ENCODE measurements at regions not wholly inside any gene's neighbourhood (a gene's known extent, or its start where the extent isn't known, plus 50 kb on each side); places are given as distances from the start of the nearest gene placed in this dataset.

DNA sequence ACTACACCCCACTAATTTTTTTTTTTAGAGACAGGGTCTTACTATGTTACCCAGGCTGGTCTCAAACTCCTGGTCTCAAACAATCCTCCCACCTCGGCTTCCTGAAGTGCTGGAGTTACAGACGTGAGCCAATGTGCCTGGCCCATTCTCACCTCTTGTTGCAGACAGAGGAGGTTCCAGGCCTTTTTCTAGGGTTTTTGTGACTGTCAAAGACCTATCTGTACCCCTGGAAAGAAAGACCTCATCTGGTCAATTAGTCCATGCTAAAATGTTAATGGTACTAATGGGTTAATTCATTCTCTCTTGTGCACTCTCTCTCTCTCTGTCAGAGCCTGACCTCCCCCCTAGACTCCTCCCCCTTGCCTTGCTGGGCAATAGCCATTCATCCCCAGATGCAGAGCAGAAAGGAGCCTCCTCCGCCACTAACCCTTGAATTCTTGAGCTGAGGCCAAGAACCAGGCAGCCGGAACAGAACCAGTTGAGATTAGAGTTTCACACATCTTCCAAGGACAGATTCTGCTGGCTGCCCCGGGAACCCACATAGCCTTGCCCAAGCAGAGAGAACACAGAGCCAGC lies 209.7 kb downstream of the SKIDA1 start:
- Histone ChIP-seq H2BK15ac (ENCODE audit: low read length) (peak overlapping the region; percentile 49), H3K4ac (ENCODE audit: low read length) (peak overlapping the region; percentile 61), H3K36me3 (replicated peaks in 1 of 2; ENCODE audit: control insufficient read depth in 2 of 2, insufficient read depth in 2 of 2, low read length in 2 of 2) (no peaks in the 10 kb centered on the region), H3K14ac (ENCODE audit: low read length) (no peak overlapping the region), H2AFZ (ENCODE audit: low read length) (peak overlapping the region; percentile 85), H3K27ac (replicated peaks; ENCODE audit: low read length) (peak overlapping the region; percentile 90), H3K27me3 (ENCODE audit: control insufficient read depth in 3 of 3, insufficient read depth in 3 of 3, low read depth in 1 of 3, low read length in 3 of 3) (no peaks in the 10 kb centered on the region), H4K8ac (ENCODE audit: low read depth, low read length) (no peak overlapping the region), H4K91ac (ENCODE audit: low read depth, low read length, poor library complexity) (no peak overlapping the region), H3K9ac (ENCODE audit: low read depth, low read length, poor library complexity) (no peak overlapping the region), H2BK12ac (ENCODE audit: low read length) (peak overlapping the region; percentile 51), H2BK120ac (ENCODE audit: low read depth, low read length) (no peak overlapping the region), H2AK5ac (ENCODE audit: low read depth, low read length) (peak overlapping the region; percentile 20), H3K18ac (ENCODE audit: low read length) (peak overlapping the region; percentile 91), H2BK5ac (ENCODE audit: low read length) (peak overlapping the region; percentile 93), H3K4me1 (ENCODE audit: control insufficient read depth in 2 of 2, insufficient read depth in 1 of 2, low read depth in 1 of 2, low read length in 2 of 2) (peaks cover 20 to 30% of the 10 kb centered on the region in 2 donors), H3K4me2 (ENCODE audit: insufficient read depth, low read length, poor library complexity, severe bottlenecking) (peak overlapping the region; percentile 58), H3K79me1 (ENCODE audit: low read depth, low read length) (no peaks in the 10 kb centered on the region), H3K9me3 (replicated peaks in 1 of 2; ENCODE audit: control insufficient read depth in 2 of 2, insufficient read depth in 1 of 2, low read depth in 1 of 2, low read length in 2 of 2) (no peaks in the 10 kb centered on the region), H3K4me3 (ENCODE audit: low read length in 2 of 2) (peak overlapping the region; percentile 39 to 41), H3K23ac (ENCODE audit: low read depth, low read length, poor library complexity) (no peak overlapping the region)
- peak; percentile 59 for DNase-seq (ENCODE audit: low spot score)
- WGBS, 2 donors (ENCODE audit: extremely low coverage in 2 of 2, insufficient read length in 2 of 2, insufficient replicate concordance in 1 of 2): no CpG with 5 or more reads among the region's 5 CpGs

DNA sequence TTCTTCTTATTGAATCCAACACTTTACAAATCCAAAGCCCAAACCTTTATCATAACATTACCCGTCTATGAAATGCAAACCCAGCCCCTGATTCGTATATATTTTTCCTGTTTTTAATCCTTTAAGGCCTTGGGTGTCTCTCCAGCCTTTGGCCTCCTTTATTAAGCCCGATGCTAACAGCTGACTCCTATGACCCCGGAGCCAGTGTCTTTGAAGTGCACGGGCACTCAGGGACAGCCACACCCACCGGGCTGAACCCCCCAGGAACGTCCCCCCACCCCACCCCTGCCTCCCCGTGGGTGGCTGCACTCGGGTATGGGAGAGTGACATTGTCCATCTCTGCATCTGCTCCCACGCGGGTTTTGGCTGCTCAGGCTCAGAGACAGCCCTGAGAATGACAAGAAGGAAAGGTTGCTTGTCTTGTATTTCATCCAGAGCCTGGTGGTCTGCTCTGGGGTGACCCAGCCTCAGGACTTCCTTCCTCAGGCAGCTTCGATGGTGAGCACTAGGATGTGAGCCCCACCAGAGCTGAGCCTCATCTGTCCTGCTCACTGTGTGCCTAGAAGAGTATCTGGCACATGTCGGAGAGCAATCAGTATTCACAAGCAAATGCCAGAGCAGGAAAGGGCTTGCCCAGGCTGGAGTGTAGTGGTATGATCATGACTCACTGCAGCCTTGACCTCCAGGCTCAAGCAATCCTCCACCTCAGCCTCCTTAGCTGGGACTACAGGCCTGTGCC lies 210.4 kb downstream of the SKIDA1 start:
- H3K36me3 ChIP-seq (replicated peaks in 1 of 2; ENCODE audit: control insufficient read depth in 2 of 2, insufficient read depth in 2 of 2, low read length in 2 of 2): no peaks in the 10 kb centered on the region
- H2AFZ ChIP-seq (ENCODE audit: low read length): peak overlapping the region; percentile 85
- no peak for DNase-seq (ENCODE audit: low spot score)
- H3K4ac ChIP-seq (ENCODE audit: low read length): no peak overlapping the region
- H3K4me3 ChIP-seq (ENCODE audit: low read length in 2 of 2): peak overlapping the region in 1 of 2 donors; percentile 36
- no peaks in the 10 kb centered on the region for H3K9me3 ChIP-seq (replicated peaks in 1 of 2; ENCODE audit: control insufficient read depth in 2 of 2, insufficient read depth in 1 of 2, low read depth in 1 of 2, low read length in 2 of 2)
- peak overlapping the region; percentile 3 for H2AK5ac ChIP-seq (ENCODE audit: low read depth, low read length)
- no peak overlapping the region for H3K14ac ChIP-seq (ENCODE audit: low read length)
- H2BK120ac ChIP-seq (ENCODE audit: low read depth, low read length): peak overlapping the region; percentile 88
- H4K91ac ChIP-seq (ENCODE audit: low read depth, low read length, poor library complexity): no peak overlapping the region
- H2BK5ac ChIP-seq (ENCODE audit: low read length): peak overlapping the region; percentile 7
- no peaks in the 10 kb centered on the region for H3K27me3 ChIP-seq (ENCODE audit: control insufficient read depth in 3 of 3, insufficient read depth in 3 of 3, low read depth in 1 of 3, low read length in 3 of 3)
- no peak overlapping the region for H4K8ac ChIP-seq (ENCODE audit: low read depth, low read length)
- H3K79me1 ChIP-seq (ENCODE audit: low read depth, low read length): no peaks in the 10 kb centered on the region
- H3K18ac ChIP-seq (ENCODE audit: low read length): peak overlapping the region; percentile 92
- H2BK12ac ChIP-seq (ENCODE audit: low read length): no peak overlapping the region
- H3K4me1 ChIP-seq (ENCODE audit: control insufficient read depth in 2 of 2, insufficient read depth in 1 of 2, low read depth in 1 of 2, low read length in 2 of 2): peaks cover 20 to 30% of the 10 kb centered on the region in 2 donors
- peak overlapping the region; percentile 6 for H2BK15ac ChIP-seq (ENCODE audit: low read length)
- no peak overlapping the region for H3K23ac ChIP-seq (ENCODE audit: low read depth, low read length, poor library complexity)
- peak overlapping the region; percentile 74 for H3K27ac ChIP-seq (replicated peaks; ENCODE audit: low read length)
- no peak overlapping the region for H3K9ac ChIP-seq (ENCODE audit: low read depth, low read length, poor library complexity)
- no peak overlapping the region for H3K4me2 ChIP-seq (ENCODE audit: insufficient read depth, low read length, poor library complexity, severe bottlenecking)
- WGBS, 2 donors (ENCODE audit: extremely low coverage in 2 of 2, insufficient read length in 2 of 2, insufficient replicate concordance in 1 of 2): 100% methylated on average over 2 of the region's 13 CpGs; no CpG with 5 or more reads in 1 of the 2 donors

DNA sequence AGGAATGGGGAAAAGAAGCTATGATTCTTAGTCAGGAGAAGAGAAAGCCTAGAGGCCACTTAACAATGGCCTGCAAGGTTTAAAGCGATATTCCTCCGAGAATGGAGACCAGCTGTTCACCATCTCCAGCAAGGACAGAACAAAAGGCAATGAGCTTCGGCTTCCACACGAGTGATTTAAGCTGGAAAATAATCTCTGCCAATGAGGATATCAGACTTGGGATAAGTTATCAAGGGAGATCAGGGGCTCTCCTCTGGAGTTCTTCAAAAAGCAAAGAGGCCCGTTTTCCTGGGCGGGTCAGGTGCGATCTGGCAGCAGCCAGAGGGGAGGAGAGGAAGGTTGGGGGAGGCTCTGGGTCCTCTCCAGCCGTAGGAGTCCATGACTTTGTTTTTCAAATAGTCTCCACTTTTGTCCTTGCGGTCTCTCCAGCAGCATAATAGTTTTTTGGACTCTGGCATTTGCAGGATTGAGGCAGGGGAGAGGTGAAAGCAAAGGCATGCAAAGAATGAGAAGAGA lies 211.3 kb downstream of the SKIDA1 start:
- no peak overlapping the region for H2AK5ac ChIP-seq (ENCODE audit: low read depth, low read length)
- H3K27ac ChIP-seq (replicated peaks; ENCODE audit: low read length): peak overlapping the region; percentile 74
- no CpG with 5 or more reads among the region's 9 CpGs for WGBS, 2 donors (ENCODE audit: extremely low coverage in 2 of 2, insufficient read length in 2 of 2, insufficient replicate concordance in 1 of 2)
- peaks cover 20 to 30% of the 10 kb centered on the region in 2 donors for H3K4me1 ChIP-seq (ENCODE audit: control insufficient read depth in 2 of 2, insufficient read depth in 1 of 2, low read depth in 1 of 2, low read length in 2 of 2)
- H4K8ac ChIP-seq (ENCODE audit: low read depth, low read length): no peak overlapping the region
- H2AFZ ChIP-seq (ENCODE audit: low read length): peak overlapping the region; percentile 85
- no peaks in the 10 kb centered on the region for H3K9me3 ChIP-seq (replicated peaks in 1 of 2; ENCODE audit: control insufficient read depth in 2 of 2, insufficient read depth in 1 of 2, low read depth in 1 of 2, low read length in 2 of 2)
- no peak overlapping the region for H3K23ac ChIP-seq (ENCODE audit: low read depth, low read length, poor library complexity)
- H2BK15ac ChIP-seq (ENCODE audit: low read length): no peak overlapping the region
- H3K79me1 ChIP-seq (ENCODE audit: low read depth, low read length): no peaks in the 10 kb centered on the region
- H2BK5ac ChIP-seq (ENCODE audit: low read length): no peak overlapping the region
- no peak overlapping the region for H3K14ac ChIP-seq (ENCODE audit: low read length)
- no peak overlapping the region for H2BK120ac ChIP-seq (ENCODE audit: low read depth, low read length)
- no peak overlapping the region for H3K4me2 ChIP-seq (ENCODE audit: insufficient read depth, low read length, poor library complexity, severe bottlenecking)
- H3K18ac ChIP-seq (ENCODE audit: low read length): no peak overlapping the region
- H3K27me3 ChIP-seq (ENCODE audit: control insufficient read depth in 3 of 3, insufficient read depth in 3 of 3, low read depth in 1 of 3, low read length in 3 of 3): no peaks in the 10 kb centered on the region
- H3K9ac ChIP-seq (ENCODE audit: low read depth, low read length, poor library complexity): no peak overlapping the region
- H2BK12ac ChIP-seq (ENCODE audit: low read length): no peak overlapping the region
- H4K91ac ChIP-seq (ENCODE audit: low read depth, low read length, poor library complexity): no peak overlapping the region
- H3K36me3 ChIP-seq (replicated peaks in 1 of 2; ENCODE audit: control insufficient read depth in 2 of 2, insufficient read depth in 2 of 2, low read length in 2 of 2): no peaks in the 10 kb centered on the region
- DNase-seq (ENCODE audit: low spot score): peak; percentile 44
- no peak overlapping the region for H3K4ac ChIP-seq (ENCODE audit: low read length)
- H3K4me3 ChIP-seq (ENCODE audit: low read length in 2 of 2): peak overlapping the region in 1 of 2 donors; percentile 36

- peak overlapping the region; percentile 74 for H3K27ac ChIP-seq (replicated peaks; ENCODE audit: low read length)
- no peak for DNase-seq (ENCODE audit: low spot score)
- H3K79me1 ChIP-seq (ENCODE audit: low read depth, low read length): no peaks in the 10 kb centered on the region
- WGBS, 2 donors (ENCODE audit: extremely low coverage in 2 of 2, insufficient read length in 2 of 2, insufficient replicate concordance in 1 of 2): no CpG with 5 or more reads among the region's 7 CpGs
- H2AFZ ChIP-seq (ENCODE audit: low read length): peak overlapping the region; percentile 85
- H3K14ac ChIP-seq (ENCODE audit: low read length): no peak overlapping the region
- no peaks in the 10 kb centered on the region for H3K27me3 ChIP-seq (ENCODE audit: control insufficient read depth in 3 of 3, insufficient read depth in 3 of 3, low read depth in 1 of 3, low read length in 3 of 3)
- no peak overlapping the region for H3K4ac ChIP-seq (ENCODE audit: low read length)
- H3K36me3 ChIP-seq (replicated peaks in 1 of 2; ENCODE audit: control insufficient read depth in 2 of 2, insufficient read depth in 2 of 2, low read length in 2 of 2): no peaks in the 10 kb centered on the region
- peak overlapping the region; percentile 16 for H3K18ac ChIP-seq (ENCODE audit: low read length)
- H4K8ac ChIP-seq (ENCODE audit: low read depth, low read length): no peak overlapping the region
- no peak overlapping the region for H2BK5ac ChIP-seq (ENCODE audit: low read length)
- no peak overlapping the region for H2BK120ac ChIP-seq (ENCODE audit: low read depth, low read length)
- H3K4me1 ChIP-seq (ENCODE audit: control insufficient read depth in 2 of 2, insufficient read depth in 1 of 2, low read depth in 1 of 2, low read length in 2 of 2): peaks cover 20 to 28% of the 10 kb centered on the region in 2 donors
- no peak overlapping the region for H3K9ac ChIP-seq (ENCODE audit: low read depth, low read length, poor library complexity)
- peak overlapping the region; percentile 16 for H2AK5ac ChIP-seq (ENCODE audit: low read depth, low read length)
- no peak overlapping the region for H2BK12ac ChIP-seq (ENCODE audit: low read length)
- H4K91ac ChIP-seq (ENCODE audit: low read depth, low read length, poor library complexity): no peak overlapping the region
- no peak overlapping the region for H3K23ac ChIP-seq (ENCODE audit: low read depth, low read length, poor library complexity)
- no peak overlapping the region for H3K4me2 ChIP-seq (ENCODE audit: insufficient read depth, low read length, poor library complexity, severe bottlenecking)
- H3K9me3 ChIP-seq (replicated peaks in 1 of 2; ENCODE audit: control insufficient read depth in 2 of 2, insufficient read depth in 1 of 2, low read depth in 1 of 2, low read length in 2 of 2): no peaks in the 10 kb centered on the region
- peak overlapping the region in 1 of 2 donors; percentile 36 for H3K4me3 ChIP-seq (ENCODE audit: low read length in 2 of 2)
- no peak overlapping the region for H2BK15ac ChIP-seq (ENCODE audit: low read length)
These were observed 211.8 kb downstream of the SKIDA1 start for GRCh38 chr10:21313691-21314090.

Data from neuronal stem cell (in vitro differentiated cells).